Upper lobe of left lung (tissue), 6 donors: ENCODE measurements at regions not wholly inside any gene's neighbourhood (a gene's known extent, or its start where the extent isn't known, plus 50 kb on each side); places are given as distances from the start of the nearest gene placed in this dataset.

Experiments used
- ATAC-seq, 2 donors: fragments of 200-7000 bp; cut with Tn5 transposase; one replicate each; pipeline ENCODE4 v1.9.1; 2022; ENCODE audit warnings: mild to moderate bottlenecking in 2 of 2, moderate library complexity in 2 of 2; ENCODE audit not compliant: low FRiP score in 2 of 2
- DNase-seq, 2 donors: peaks; one replicate each; pipeline ENCODE4 v3.0.0-alpha.2; 2019 to 2020
- H3K27ac ChIP-seq, 4 donors: fragments of 200-600 bp; sonication (generic); one replicate each; pipeline ENCODE4 v1.5.1; 2016 to 2019
- H3K27me3 ChIP-seq, 4 donors: fragments of 200-600 bp; sonication (generic); one replicate each; pipeline ENCODE4 v1.5.1; 2017 to 2019
- H3K36me3 ChIP-seq, 4 donors: fragments of 200-600 bp; sonication (generic); one replicate each; pipeline ENCODE4 v1.5.1; 2016 to 2019
- H3K4me1 ChIP-seq, 4 donors: fragments of 200-600 bp; sonication (generic); one replicate each; pipeline ENCODE4 v1.5.1; 2018 to 2019
- H3K4me3 ChIP-seq, 4 donors: fragments of 200-600 bp; sonication (generic); one replicate each; pipeline ENCODE4 v1.5.1; 2017 to 2019; ENCODE audit warnings: mild to moderate bottlenecking in 2 of 4, moderate library complexity in 1 of 4
- H3K9me3 ChIP-seq, 4 donors: fragments of 200-600 bp; sonication (generic); one replicate each; pipeline ENCODE4 v1.5.1; 2018 to 2019
- EP300 ChIP-seq, 4 donors: sonication (generic); formaldehyde crosslinking; IDR thresholded peaks; one replicate each; pipeline ENCODE4 v1.5.1; 2017; ENCODE audit warnings: antibody characterized with exemption in 4 of 4, control low read depth in 2 of 4
- POLR2A ChIP-seq, 4 donors: fragments of 450-650 bp; IDR thresholded peaks; one replicate each; pipeline ENCODE4 v1.5.1; 2016 to 2017; ENCODE audit warnings: antibody characterized with exemption in 4 of 4, mild to moderate bottlenecking in 2 of 4
- POLR2AphosphoS5 ChIP-seq, 2 donors: sonication (generic); formaldehyde crosslinking; IDR thresholded peaks; one replicate each; pipeline ENCODE4 v1.5.1; 2017; ENCODE audit warnings: antibody characterized with exemption in 2 of 2
- WGBS, 2 donors: methylation state at CpG; one replicate each; pipeline ENCODE4 v1.1.5; 2017 to 2018; 5-methylcytosine and 5-hydroxymethylcytosine counted together
- TF ChIP-seq, protein P1 (sequence below), 6 experiments: fragments of 450-650 bp in 4 of 6; fragments of 200-600 bp in 2 of 6; sonication (generic) in 2 of 6; IDR thresholded peaks; one replicate each; pipeline ENCODE4 v1.5.1; 2016 to 2019; ENCODE audit warnings: antibody characterized with exemption in 6 of 6
- donor health status: DM: no; HTN: no; CAD: no; lungs with moderate emphysema.
- donor health status: DM: no; HTN: yes; CAD: no; lungs with severe emphysema.

DNA sequence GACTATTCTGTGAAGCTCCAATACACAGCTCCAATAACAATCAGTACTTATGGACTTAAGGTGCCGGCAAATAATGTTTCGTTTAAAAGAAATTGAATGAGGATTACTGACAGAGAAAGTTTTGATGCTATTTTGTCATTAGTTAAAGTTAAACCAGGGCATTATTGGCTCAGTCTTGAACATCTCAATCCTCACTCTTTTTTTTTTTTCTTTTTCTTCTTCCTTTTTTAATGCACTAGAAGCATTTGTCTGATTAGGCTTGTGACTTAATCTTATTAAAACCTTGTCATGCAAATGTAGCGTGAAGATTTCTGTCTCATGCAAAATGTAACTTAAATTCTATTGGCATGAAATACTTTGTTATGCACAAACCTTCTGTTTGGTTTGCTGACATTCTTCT lies 346.8 kb upstream of the ADGRL2 start:
- TF ChIP-seq EP300 (IDR thresholded peaks at IDR 0.05), result no peak
- TF ChIP-seq, protein P1, sequence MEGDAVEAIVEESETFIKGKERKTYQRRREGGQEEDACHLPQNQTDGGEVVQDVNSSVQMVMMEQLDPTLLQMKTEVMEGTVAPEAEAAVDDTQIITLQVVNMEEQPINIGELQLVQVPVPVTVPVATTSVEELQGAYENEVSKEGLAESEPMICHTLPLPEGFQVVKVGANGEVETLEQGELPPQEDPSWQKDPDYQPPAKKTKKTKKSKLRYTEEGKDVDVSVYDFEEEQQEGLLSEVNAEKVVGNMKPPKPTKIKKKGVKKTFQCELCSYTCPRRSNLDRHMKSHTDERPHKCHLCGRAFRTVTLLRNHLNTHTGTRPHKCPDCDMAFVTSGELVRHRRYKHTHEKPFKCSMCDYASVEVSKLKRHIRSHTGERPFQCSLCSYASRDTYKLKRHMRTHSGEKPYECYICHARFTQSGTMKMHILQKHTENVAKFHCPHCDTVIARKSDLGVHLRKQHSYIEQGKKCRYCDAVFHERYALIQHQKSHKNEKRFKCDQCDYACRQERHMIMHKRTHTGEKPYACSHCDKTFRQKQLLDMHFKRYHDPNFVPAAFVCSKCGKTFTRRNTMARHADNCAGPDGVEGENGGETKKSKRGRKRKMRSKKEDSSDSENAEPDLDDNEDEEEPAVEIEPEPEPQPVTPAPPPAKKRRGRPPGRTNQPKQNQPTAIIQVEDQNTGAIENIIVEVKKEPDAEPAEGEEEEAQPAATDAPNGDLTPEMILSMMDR (IDR thresholded peaks at IDR 0.05), result no peak
- TF ChIP-seq POLR2A (IDR thresholded peaks at IDR 0.05), result no peak
- no peak for TF ChIP-seq POLR2AphosphoS5 (IDR thresholded peaks at IDR 0.05)
- ATAC-seq (no peak), DNase-seq (no peak)
- H3K4me3 ChIP-seq, result no peak overlapping the region
- no peaks in the 10 kb centered on the region for H3K27me3 ChIP-seq
- 96 to 97% methylated on average over 3 of the region's 3 CpGs for WGBS, 2 donors
- H3K9me3 ChIP-seq, result no peaks in the 10 kb centered on the region
- no peak overlapping the region for H3K27ac ChIP-seq
- H3K4me1 ChIP-seq, result no peaks in the 10 kb centered on the region
- no peaks in the 10 kb centered on the region for H3K36me3 ChIP-seq

DNA sequence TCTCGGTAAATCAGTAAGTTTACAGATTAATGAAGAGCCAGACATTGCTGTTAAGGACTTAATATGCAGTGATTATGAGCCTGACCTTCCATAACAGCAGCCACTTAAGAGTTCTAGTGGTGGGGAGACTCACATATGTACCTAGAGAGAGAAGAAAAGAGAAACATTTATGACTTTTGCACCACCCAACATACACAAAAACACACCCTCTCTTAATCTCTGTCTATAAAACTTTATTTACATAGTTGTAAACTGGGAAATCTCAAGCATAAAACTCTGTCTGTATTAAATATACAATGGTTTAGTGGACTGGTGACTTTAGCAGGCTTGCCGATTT lies 347.4 kb upstream of the ADGRL2 start:
- TF ChIP-seq EP300 (IDR thresholded peaks at IDR 0.05) (no peak), POLR2A (IDR thresholded peaks at IDR 0.05) (no peak), POLR2AphosphoS5 (IDR thresholded peaks at IDR 0.05) (no peak)
- TF ChIP-seq, protein P1 (IDR thresholded peaks at IDR 0.05), result no peak
- 65 to 68% methylated on average over 2 of the region's 2 CpGs for WGBS, 2 donors
- H3K27ac ChIP-seq, result no peak overlapping the region
- no peaks in the 10 kb centered on the region for H3K4me1 ChIP-seq
- no peak for ATAC-seq
- DNase-seq, result no peak
- H3K9me3 ChIP-seq, result no peaks in the 10 kb centered on the region
- H3K36me3 ChIP-seq, result no peaks in the 10 kb centered on the region
- no peaks in the 10 kb centered on the region for H3K27me3 ChIP-seq
- H3K4me3 ChIP-seq, result no peak overlapping the region

DNA sequence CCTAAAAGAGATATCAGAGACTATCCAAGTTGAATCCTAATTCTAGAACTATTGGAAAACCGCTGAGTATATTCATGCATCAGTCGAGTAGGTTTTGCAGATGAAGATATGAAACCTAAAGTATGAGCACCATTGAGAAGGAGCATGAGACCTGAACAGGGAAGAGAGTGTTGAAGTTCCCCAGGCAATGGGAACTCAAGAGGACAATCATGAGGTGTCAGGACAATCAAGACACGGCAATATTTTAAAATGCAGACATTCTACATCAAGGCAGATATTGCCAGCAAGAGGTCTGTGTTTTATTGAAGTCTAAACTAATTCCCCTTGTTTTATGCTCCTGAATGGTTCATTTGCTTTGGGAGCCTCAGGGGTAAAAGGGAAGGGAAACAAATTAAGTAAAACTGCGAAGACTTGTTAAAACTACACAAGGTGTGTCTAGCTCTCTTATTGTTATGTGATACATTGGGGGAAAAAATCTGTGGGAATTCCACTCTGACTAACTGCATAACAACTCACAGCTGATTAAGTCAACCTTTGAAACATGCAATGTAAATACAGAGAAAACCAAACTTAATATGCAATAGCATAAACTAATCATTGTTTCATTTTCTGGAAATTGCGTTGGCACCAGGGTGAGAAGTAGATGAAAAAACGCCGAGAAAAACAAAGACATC lies 347.9 kb upstream of the ADGRL2 start:
- Histone ChIP-seq H3K36me3 (no peaks in the 10 kb centered on the region), H3K4me1 (no peaks in the 10 kb centered on the region), H3K27ac (no peak overlapping the region), H3K9me3 (no peaks in the 10 kb centered on the region), H3K27me3 (no peaks in the 10 kb centered on the region), H3K4me3 (no peak overlapping the region)
- TF ChIP-seq POLR2AphosphoS5 (IDR thresholded peaks at IDR 0.05), result no peak
- TF ChIP-seq EP300 (IDR thresholded peaks at IDR 0.05), result no peak
- TF ChIP-seq, protein P1 (IDR thresholded peaks at IDR 0.05), result no peak
- TF ChIP-seq POLR2A (IDR thresholded peaks at IDR 0.05), result no peak
- 73 to 78% methylated on average over 7 of the region's 7 CpGs for WGBS, 2 donors
- ATAC-seq (no peak), DNase-seq (no peak)

DNA sequence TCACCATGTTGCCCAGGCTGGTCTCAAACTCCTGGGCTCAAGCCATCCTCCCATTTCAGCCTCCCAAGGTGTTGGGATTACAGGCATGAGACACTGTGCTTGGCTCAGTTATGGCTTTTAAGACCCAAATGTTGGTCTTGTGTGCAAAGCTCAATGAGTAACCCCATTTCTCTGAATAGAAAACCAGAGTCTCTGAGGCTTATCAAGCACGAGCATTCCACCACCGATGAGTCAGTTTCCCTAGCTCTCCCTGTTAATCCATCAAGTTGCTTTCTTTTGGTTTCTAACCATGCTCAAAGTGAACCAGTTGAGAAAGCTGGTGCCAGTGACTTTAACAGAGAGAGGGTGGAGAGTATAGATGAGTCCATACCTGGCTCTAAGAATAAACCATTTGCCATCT lies 350.9 kb upstream of the ADGRL2 start:
- DNase-seq (no peak), ATAC-seq (no peak)
- 88 to 97% methylated on average over 2 of the region's 2 CpGs for WGBS, 2 donors

More for the DNA sequence above, 350.9 kb upstream of the ADGRL2 start:
- Histone ChIP-seq H3K27me3 (no peaks in the 10 kb centered on the region), H3K4me3 (no peak overlapping the region), H3K9me3 (no peaks in the 10 kb centered on the region), H3K27ac (no peak overlapping the region), H3K4me1 (no peaks in the 10 kb centered on the region), H3K36me3 (no peaks in the 10 kb centered on the region)
- TF ChIP-seq, protein P1 (IDR thresholded peaks at IDR 0.05), result no peak
